ENCODE measurements at regions not wholly inside any gene's neighbourhood (a gene's known extent, or its start where the extent isn't known, plus 50 kb on each side); places are given as distances from the start of the nearest gene placed in this dataset.

DNA sequence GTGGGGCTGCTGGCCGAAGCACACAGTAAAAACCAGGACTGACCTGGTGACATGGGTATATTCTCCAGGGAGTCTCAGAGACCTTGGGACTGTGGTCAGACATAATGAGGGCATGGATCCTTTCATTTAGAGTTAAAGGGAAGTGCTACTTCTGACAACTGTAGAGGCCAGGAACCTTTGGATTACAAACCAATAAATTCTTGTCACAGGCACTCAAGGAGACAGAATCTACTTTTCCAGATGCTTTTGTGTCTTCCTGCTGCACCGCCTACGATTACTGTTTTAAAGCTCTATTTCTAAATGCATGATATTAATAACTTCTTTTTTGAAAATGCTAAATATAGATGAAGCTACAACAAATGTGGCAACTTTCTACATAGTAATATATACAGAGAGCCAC, 106.5 kb upstream of the LPAR1 start:
- intact Hi-C loops (cut with DNase I; ENCODE audit: low total_unique reads): no loop called here
- TF ChIP-seq POLR2A (IDR thresholded peaks at IDR 0.05): no peak
- TF ChIP-seq, protein P1, sequence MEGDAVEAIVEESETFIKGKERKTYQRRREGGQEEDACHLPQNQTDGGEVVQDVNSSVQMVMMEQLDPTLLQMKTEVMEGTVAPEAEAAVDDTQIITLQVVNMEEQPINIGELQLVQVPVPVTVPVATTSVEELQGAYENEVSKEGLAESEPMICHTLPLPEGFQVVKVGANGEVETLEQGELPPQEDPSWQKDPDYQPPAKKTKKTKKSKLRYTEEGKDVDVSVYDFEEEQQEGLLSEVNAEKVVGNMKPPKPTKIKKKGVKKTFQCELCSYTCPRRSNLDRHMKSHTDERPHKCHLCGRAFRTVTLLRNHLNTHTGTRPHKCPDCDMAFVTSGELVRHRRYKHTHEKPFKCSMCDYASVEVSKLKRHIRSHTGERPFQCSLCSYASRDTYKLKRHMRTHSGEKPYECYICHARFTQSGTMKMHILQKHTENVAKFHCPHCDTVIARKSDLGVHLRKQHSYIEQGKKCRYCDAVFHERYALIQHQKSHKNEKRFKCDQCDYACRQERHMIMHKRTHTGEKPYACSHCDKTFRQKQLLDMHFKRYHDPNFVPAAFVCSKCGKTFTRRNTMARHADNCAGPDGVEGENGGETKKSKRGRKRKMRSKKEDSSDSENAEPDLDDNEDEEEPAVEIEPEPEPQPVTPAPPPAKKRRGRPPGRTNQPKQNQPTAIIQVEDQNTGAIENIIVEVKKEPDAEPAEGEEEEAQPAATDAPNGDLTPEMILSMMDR (IDR thresholded peaks at IDR 0.05): no peak
- 74 to 76% methylated on average over 3 of the region's 3 CpGs for WGBS, 2 donors
- no peak for DNase-seq (ENCODE audit: low spot score in 2 of 2)
- no peak overlapping the region for H3K4me3 ChIP-seq (ENCODE audit: low read depth, poor library complexity, severe bottlenecking)

DNA sequence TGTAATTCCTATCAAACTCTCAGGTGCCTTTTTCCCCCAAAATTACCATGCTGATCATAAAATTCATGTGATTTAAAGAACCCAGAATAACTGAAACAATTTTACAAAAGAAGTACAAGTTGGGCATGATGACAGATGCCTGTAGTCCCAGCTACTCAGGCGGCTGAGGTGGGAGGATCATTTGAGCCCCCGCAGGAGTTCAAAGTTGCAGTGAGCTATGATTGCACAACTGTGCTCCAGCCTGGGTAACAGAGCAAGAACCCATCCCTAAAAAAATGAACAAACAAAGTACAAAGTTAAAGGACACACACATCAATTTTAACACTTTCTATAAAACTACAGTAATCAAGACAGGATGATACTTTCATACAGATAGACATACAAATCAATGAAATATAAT, 97.9 kb upstream of the LPAR1 start:
- H3K4me3 ChIP-seq (ENCODE audit: low read depth, poor library complexity, severe bottlenecking): no peak overlapping the region
- intact Hi-C loops (cut with DNase I; ENCODE audit: low total_unique reads): no loop called here
- WGBS, 2 donors: 62 to 96% methylated on average over 2 of the region's 2 CpGs
- no peak for DNase-seq (ENCODE audit: low spot score in 2 of 2)
- TF ChIP-seq POLR2A (IDR thresholded peaks at IDR 0.05): no peak
- TF ChIP-seq, protein P1 (IDR thresholded peaks at IDR 0.05): no peak

DNA sequence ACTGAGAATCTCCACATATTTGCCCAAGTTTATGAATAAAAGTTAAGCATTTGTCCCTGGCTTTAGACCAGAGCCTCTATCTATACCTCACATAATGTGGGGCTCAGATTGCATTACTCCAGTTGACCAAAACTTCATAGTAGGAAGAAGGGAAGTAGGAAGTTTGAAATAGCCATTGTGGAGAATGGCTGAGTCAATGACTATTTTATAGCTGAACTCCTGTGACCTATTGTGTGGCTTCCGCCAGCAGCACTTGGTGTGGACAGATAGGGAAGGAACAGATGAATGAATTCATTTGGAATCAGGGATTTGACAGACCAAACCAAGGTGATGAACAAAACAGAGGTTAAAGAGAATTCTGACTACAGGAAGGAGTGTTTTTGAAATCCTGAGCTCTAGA, 92.9 kb upstream of the LPAR1 start:
- intact Hi-C loops (cut with DNase I; ENCODE audit: low total_unique reads): no loop called here
- no peak overlapping the region for H3K4me3 ChIP-seq (ENCODE audit: low read depth, poor library complexity, severe bottlenecking)
- TF ChIP-seq POLR2A (IDR thresholded peaks at IDR 0.05): no peak
- TF ChIP-seq, protein P1 (IDR thresholded peaks at IDR 0.05): no peak
- WGBS, 2 donors: 86% methylated on average over 1 of the region's 1 CpG
- no peak for DNase-seq (ENCODE audit: low spot score in 2 of 2)

DNA sequence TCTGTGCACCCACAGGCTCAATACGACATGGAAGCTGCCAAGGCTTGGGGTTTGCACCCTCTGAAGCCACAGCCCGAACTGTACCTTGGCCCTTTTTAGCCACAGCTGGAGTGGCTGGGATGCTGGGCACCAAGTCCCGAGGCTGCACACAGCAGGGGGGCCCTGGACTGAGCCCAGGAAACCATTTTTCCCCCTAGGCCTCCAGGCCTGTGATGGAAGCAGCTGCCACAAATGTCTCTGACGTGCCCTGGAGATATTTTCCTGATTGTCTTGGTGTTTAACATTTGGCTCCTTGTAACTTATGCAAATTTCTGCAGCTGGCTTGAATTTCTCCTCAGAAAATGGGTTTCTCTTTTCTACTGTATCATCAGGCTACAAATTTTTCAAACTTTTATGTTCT, 82.3 kb upstream of the LPAR1 start:
- TF ChIP-seq, protein P1 (IDR thresholded peaks at IDR 0.05): no peak
- no peak for TF ChIP-seq POLR2A (IDR thresholded peaks at IDR 0.05)
- intact Hi-C loops (cut with DNase I; ENCODE audit: low total_unique reads): no loop called here
- no peak for DNase-seq (ENCODE audit: low spot score in 2 of 2)
- WGBS, 2 donors: 56 to 64% methylated on average over 3 to 4 of the region's 4 CpGs
- H3K4me3 ChIP-seq (ENCODE audit: low read depth, poor library complexity, severe bottlenecking): no peak overlapping the region

DNA sequence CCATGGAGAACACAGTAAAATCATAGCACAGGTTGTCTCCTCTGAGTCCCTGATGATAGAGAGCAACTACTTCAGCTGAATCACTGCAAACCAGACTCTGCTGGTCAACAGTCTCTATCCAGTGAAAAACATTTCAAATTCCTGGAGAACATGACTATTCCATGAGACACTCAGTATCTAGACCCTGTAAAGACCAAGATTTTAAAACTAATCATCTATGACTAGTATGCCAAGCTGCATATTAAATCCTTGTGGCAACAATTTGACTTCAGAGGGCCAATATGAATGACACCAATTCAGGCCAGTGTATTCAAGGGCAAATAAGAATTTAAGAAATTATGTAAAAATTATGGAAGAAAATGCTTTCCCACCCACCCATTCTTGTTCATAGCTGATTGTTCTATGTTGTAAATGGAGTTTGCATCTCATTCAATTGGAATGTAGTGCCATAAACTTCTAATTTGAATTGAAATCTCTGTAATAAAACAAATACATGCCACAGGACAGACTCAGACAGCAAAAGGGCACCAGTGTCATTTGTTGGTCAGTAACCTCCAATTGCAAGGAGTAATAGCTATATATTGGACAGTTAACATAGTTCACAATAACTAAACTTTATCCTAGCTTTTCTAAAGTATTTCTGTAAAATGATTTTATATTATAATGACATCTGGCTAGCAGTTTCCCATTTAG, 80.1 kb upstream of the LPAR1 start:
- TF ChIP-seq, protein P1 (IDR thresholded peaks at IDR 0.05): no peak
- no peak for TF ChIP-seq POLR2A (IDR thresholded peaks at IDR 0.05)
- H3K4me3 ChIP-seq (ENCODE audit: low read depth, poor library complexity, severe bottlenecking): no peak overlapping the region
- DNase-seq (ENCODE audit: low spot score in 2 of 2): no peak
- intact Hi-C loops (cut with DNase I; ENCODE audit: low total_unique reads): no loop called here

DNA sequence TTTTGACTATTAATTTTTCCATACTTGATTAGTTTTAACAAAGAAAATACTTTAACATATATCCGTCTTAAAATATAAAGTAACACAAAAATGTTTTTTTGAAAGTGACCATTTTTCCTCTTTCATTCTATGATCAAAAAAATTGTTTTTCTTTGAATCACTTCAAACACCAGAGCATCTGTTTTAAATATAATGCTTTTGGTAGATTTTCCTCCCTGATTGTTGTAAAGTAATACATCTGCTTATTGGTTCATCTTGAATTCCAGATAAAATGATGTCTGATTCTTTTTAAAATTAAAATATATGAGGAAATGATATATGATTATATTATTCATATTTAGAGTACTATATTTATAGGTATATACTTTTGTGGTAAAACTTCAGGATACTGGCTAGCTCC, 76.2 kb upstream of the LPAR1 start:
- WGBS, 2 donors: 52 to 66% methylated on average over 1 of the region's 1 CpG
- TF ChIP-seq POLR2A (IDR thresholded peaks at IDR 0.05): no peak
- TF ChIP-seq, protein P1 (IDR thresholded peaks at IDR 0.05): no peak
- DNase-seq (ENCODE audit: low spot score in 2 of 2): no peak
- H3K4me3 ChIP-seq (ENCODE audit: low read depth, poor library complexity, severe bottlenecking): no peak overlapping the region
- intact Hi-C loops (cut with DNase I; ENCODE audit: low total_unique reads): no loop called here
